ENCODE measurements at regions not wholly inside any gene's neighbourhood (a gene's known extent, or its start where the extent isn't known, plus 50 kb on each side); places are given as distances from the start of the nearest gene placed in this dataset.
"Not testable (repeated sequence)": the region's sequence is repeated elsewhere in the genome, so short reads cannot be mapped to it uniquely, and the experiment has no call there.

DNA sequence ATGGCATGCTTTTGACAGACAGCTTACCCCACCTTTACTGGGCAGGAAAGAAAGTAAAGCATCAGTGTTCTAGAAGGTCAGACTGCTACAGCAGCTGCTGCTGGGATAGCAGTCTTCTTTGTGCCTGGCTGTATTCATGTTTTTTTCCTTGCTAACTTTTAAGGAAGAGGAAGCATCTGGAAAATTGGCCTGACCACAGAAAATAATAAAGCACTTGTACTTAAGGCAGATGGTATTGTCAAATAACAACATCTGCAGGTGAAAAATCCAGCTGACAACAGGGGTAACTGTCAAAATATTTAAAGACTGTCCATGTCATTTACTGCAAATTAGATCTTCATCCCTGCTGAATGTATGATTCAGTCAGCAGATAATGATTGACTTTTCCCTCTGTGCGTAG is 229.0 kb downstream of the OXSM start:
- ATAC-seq, result no peak
- TF ChIP-seq, protein P1, sequence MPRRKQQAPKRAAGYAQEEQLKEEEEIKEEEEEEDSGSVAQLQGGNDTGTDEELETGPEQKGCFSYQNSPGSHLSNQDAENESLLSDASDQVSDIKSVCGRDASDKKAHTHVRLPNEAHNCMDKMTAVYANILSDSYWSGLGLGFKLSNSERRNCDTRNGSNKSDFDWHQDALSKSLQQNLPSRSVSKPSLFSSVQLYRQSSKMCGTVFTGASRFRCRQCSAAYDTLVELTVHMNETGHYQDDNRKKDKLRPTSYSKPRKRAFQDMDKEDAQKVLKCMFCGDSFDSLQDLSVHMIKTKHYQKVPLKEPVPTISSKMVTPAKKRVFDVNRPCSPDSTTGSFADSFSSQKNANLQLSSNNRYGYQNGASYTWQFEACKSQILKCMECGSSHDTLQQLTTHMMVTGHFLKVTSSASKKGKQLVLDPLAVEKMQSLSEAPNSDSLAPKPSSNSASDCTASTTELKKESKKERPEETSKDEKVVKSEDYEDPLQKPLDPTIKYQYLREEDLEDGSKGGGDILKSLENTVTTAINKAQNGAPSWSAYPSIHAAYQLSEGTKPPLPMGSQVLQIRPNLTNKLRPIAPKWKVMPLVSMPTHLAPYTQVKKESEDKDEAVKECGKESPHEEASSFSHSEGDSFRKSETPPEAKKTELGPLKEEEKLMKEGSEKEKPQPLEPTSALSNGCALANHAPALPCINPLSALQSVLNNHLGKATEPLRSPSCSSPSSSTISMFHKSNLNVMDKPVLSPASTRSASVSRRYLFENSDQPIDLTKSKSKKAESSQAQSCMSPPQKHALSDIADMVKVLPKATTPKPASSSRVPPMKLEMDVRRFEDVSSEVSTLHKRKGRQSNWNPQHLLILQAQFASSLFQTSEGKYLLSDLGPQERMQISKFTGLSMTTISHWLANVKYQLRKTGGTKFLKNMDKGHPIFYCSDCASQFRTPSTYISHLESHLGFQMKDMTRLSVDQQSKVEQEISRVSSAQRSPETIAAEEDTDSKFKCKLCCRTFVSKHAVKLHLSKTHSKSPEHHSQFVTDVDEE (CRISPR knock-in tag; IDR thresholded peaks at IDR 0.05), result no peak
- TF ChIP-seq ISL1 (CRISPR knock-in tag; IDR thresholded peaks at IDR 0.05), result no peak
- TF ChIP-seq, protein P2, sequence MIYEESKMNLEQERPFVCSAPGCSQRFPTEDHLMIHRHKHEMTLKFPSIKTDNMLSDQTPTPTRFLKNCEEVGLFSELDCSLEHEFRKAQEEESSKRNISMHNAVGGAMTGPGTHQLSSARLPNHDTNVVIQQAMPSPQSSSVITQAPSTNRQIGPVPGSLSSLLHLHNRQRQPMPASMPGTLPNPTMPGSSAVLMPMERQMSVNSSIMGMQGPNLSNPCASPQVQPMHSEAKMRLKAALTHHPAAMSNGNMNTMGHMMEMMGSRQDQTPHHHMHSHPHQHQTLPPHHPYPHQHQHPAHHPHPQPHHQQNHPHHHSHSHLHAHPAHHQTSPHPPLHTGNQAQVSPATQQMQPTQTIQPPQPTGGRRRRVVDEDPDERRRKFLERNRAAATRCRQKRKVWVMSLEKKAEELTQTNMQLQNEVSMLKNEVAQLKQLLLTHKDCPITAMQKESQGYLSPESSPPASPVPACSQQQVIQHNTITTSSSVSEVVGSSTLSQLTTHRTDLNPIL (CRISPR knock-in tag; IDR thresholded peaks at IDR 0.05; ENCODE audit: low read depth), result no peak
- no peak for TF ChIP-seq ZNF70 (CRISPR knock-in tag; IDR thresholded peaks at IDR 0.05)
- no peak for TF ChIP-seq TCF4 (CRISPR knock-in tag; IDR thresholded peaks at IDR 0.05; ENCODE audit: borderline replicate concordance)
- no peak for TF ChIP-seq TOX (CRISPR knock-in tag; IDR thresholded peaks at IDR 0.05; ENCODE audit: borderline replicate concordance)
- TF ChIP-seq ZNF565 (CRISPR knock-in tag; conservative IDR thresholded peaks at IDR 0.05; ENCODE audit: low read depth), result no peak
- TF ChIP-seq RARB (CRISPR knock-in tag; IDR thresholded peaks at IDR 0.05), result no peak
- no peak for TF ChIP-seq BACH2 (CRISPR knock-in tag; IDR thresholded peaks at IDR 0.05; ENCODE audit: borderline replicate concordance)
- no peak for TF ChIP-seq ZFP30 (CRISPR knock-in tag; IDR thresholded peaks at IDR 0.05)
- no peak for TF ChIP-seq ZNF8 (CRISPR knock-in tag; IDR thresholded peaks at IDR 0.05)
- no peak for TF ChIP-seq POU6F1 (CRISPR knock-in tag; IDR thresholded peaks at IDR 0.05; ENCODE audit: borderline replicate concordance, low read depth)
- no peak for TF ChIP-seq CSRNP3 (CRISPR knock-in tag; IDR thresholded peaks at IDR 0.05)
- TF ChIP-seq GLIS3 (CRISPR knock-in tag; IDR thresholded peaks at IDR 0.05), result no peak
- TF ChIP-seq ZC3H10 (CRISPR knock-in tag; IDR thresholded peaks at IDR 0.05), result no peak
- no peak for TF ChIP-seq SNAI2 (CRISPR knock-in tag; IDR thresholded peaks at IDR 0.05)
- TF ChIP-seq PPARA (CRISPR knock-in tag; IDR thresholded peaks at IDR 0.05; ENCODE audit: borderline replicate concordance), result no peak

GRCh38 chr3:26024206-26024605 is 234.3 kb downstream of the OXSM start:
- ATAC-seq, result not testable (repeated sequence)

GRCh38 chr3:26029321-26029720 is 239.4 kb downstream of the OXSM start:
- ATAC-seq, result no peak
- TF ChIP-seq TOX (CRISPR knock-in tag; IDR thresholded peaks at IDR 0.05; ENCODE audit: borderline replicate concordance) (no peak), ZC3H10 (CRISPR knock-in tag; IDR thresholded peaks at IDR 0.05) (no peak), CSRNP3 (CRISPR knock-in tag; IDR thresholded peaks at IDR 0.05) (no peak), TCF4 (CRISPR knock-in tag; IDR thresholded peaks at IDR 0.05; ENCODE audit: borderline replicate concordance) (no peak), POU6F1 (CRISPR knock-in tag; IDR thresholded peaks at IDR 0.05; ENCODE audit: borderline replicate concordance, low read depth) (no peak), RARB (CRISPR knock-in tag; IDR thresholded peaks at IDR 0.05) (no peak), ZNF8 (CRISPR knock-in tag; IDR thresholded peaks at IDR 0.05) (no peak), SNAI2 (CRISPR knock-in tag; IDR thresholded peaks at IDR 0.05) (no peak), OSR1 (CRISPR knock-in tag; IDR thresholded peaks at IDR 0.05) (no peak), PATZ1 (CRISPR knock-in tag; IDR thresholded peaks at IDR 0.05; ENCODE audit: borderline replicate concordance) (no peak), ARNTL (CRISPR knock-in tag; IDR thresholded peaks at IDR 0.05; ENCODE audit: borderline replicate concordance, low read depth) (no peak), PPARA (CRISPR knock-in tag; IDR thresholded peaks at IDR 0.05; ENCODE audit: borderline replicate concordance) (no peak), ZFP3 (CRISPR knock-in tag; IDR thresholded peaks at IDR 0.05) (no peak), ISL1 (CRISPR knock-in tag; IDR thresholded peaks at IDR 0.05) (no peak), ESRRG (CRISPR knock-in tag; IDR thresholded peaks at IDR 0.05) (no peak), BACH2 (CRISPR knock-in tag; IDR thresholded peaks at IDR 0.05; ENCODE audit: borderline replicate concordance) (no peak), ZNF70 (CRISPR knock-in tag; IDR thresholded peaks at IDR 0.05) (no peak)
- TF ChIP-seq, protein P1 (CRISPR knock-in tag; IDR thresholded peaks at IDR 0.05), result no peak

Measured in SK-N-SH treated with all-trans-retinoic acid at 6 μM for 48 hours (cell line).